NB4 (cell line): ENCODE measurements at regions not wholly inside any gene's neighbourhood (a gene's known extent, or its start where the extent isn't known, plus 50 kb on each side); places are given as distances from the start of the nearest gene placed in this dataset.

Experiments used
- DNase-seq: peaks from one replicate; pipeline ENCODE4 v3.0.0; 2010; ENCODE audit warnings: low read depth
- H3K4me3 ChIP-seq: one replicate; pipeline ENCODE4 v1.5.1; 2011; ENCODE audit warnings: mild to moderate bottlenecking, low read depth, low read length, moderate library complexity
- MYC ChIP-seq: IDR thresholded peaks from 2 replicates; pipeline ENCODE4 v1.6.1; 2011; ENCODE audit warnings: low read depth, low read length
- POLR2A ChIP-seq: IDR thresholded peaks from 2 replicates; pipeline ENCODE4 v1.6.1; 2011; ENCODE audit warnings: mild to moderate bottlenecking; ENCODE audit not compliant: insufficient read length; ENCODE audit errors: extremely low read depth
- TF ChIP-seq, protein P1 (sequence below): IDR thresholded peaks from one replicate; pipeline ENCODE4 v1.5.1; 2012; ENCODE audit warnings: low read depth, low read length
- TF ChIP-seq, protein P2 (sequence below): IDR thresholded peaks from 2 replicates; pipeline ENCODE4 v1.6.1; 2011; ENCODE audit warnings: low read depth, low read length

DNA sequence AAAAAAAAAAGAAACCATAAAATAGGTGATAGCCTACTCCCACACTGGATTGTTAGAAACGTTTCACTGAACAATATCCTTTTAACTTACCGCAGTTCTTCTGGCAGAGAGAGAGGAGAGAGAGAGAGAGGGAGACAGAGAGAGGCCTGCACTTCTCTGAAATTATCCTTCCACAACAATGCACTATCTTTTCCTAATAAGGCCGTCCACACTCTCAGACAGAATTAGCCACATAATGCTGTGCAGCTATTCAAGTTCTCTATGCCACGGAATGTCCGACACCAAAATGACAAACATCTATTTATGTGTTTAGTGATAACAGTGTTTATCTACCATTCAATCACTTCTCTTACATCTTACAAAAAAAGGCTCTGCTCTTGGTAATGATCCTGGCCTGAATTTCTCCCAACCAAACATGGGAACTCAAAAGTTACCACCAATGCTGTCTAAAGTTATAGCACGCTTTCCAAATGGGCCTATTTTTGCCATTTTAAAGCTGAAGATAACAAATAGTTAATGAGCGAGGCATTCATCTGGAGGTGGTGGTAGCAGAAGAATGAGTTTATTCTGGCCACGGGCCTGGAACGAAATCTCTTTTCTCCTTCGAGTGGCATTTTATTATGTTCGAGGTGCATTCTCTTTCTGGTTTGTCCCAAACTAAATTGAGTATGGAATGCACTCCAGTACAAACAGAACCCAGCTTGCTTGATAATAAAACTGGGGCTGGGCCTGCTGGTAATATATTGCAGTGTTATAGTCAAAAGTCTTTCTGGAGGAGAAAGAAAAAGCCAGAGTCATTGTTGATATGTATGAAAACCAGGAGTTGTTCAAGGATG, 160.2 kb upstream of the SVIL start:
- no peak for DNase-seq

DNA sequence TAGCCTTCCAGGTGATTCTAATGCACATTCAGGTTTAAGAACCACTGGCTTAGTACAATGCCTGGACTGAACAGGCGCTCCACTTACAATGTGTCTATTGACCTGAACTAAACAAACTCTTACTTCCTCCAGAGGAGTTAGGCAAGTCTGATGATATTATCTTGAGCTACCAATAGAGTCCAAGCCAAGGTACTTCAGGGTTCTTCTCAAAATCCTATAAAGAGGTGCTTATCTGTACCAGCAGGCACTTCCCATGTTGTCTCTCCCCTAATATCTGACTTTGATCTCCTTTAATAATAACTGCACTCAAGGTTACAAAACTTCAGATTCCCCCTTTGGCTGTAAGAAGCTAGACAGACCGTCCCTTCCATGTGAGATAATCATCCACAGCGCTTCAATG, 157.0 kb upstream of the SVIL start:
- TF ChIP-seq POLR2A (no peak), MYC (no peak)
- TF ChIP-seq, protein P1, sequence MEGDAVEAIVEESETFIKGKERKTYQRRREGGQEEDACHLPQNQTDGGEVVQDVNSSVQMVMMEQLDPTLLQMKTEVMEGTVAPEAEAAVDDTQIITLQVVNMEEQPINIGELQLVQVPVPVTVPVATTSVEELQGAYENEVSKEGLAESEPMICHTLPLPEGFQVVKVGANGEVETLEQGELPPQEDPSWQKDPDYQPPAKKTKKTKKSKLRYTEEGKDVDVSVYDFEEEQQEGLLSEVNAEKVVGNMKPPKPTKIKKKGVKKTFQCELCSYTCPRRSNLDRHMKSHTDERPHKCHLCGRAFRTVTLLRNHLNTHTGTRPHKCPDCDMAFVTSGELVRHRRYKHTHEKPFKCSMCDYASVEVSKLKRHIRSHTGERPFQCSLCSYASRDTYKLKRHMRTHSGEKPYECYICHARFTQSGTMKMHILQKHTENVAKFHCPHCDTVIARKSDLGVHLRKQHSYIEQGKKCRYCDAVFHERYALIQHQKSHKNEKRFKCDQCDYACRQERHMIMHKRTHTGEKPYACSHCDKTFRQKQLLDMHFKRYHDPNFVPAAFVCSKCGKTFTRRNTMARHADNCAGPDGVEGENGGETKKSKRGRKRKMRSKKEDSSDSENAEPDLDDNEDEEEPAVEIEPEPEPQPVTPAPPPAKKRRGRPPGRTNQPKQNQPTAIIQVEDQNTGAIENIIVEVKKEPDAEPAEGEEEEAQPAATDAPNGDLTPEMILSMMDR = no peak
- TF ChIP-seq, protein P2, sequence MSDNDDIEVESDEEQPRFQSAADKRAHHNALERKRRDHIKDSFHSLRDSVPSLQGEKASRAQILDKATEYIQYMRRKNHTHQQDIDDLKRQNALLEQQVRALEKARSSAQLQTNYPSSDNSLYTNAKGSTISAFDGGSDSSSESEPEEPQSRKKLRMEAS = no peak
- no peak overlapping the region for H3K4me3 ChIP-seq
- DNase-seq = no peak

More for the DNA sequence above, 160.2 kb upstream of the SVIL start:
- TF ChIP-seq, protein P2 = no peak
- no peak for TF ChIP-seq POLR2A
- TF ChIP-seq, protein P1 = no peak
- TF ChIP-seq MYC = no peak
- H3K4me3 ChIP-seq = no peak overlapping the region

DNA sequence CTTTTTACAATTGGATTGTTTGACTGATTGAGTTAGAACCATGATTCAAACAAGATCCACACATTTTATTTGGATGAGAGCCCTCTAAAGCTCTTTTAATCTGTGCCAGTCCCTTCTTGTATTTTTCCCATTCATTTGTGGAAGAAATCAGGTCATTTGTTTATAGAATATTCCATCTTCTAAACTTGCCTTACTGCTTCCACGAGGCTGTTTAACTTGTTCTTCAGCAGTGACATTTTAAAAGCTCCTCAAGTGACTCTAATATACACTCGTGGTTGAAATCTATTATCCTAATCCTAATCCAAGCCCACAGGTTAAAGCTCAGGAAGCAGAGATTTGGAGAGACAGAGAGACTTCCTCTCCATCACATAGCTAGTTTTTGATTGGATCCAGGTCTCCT, 155.4 kb upstream of the SVIL start:
- H3K4me3 ChIP-seq = no peak overlapping the region
- no peak for TF ChIP-seq POLR2A
- TF ChIP-seq, protein P1 = no peak
- no peak for TF ChIP-seq MYC
- TF ChIP-seq, protein P2 = no peak
- DNase-seq = no peak

DNA sequence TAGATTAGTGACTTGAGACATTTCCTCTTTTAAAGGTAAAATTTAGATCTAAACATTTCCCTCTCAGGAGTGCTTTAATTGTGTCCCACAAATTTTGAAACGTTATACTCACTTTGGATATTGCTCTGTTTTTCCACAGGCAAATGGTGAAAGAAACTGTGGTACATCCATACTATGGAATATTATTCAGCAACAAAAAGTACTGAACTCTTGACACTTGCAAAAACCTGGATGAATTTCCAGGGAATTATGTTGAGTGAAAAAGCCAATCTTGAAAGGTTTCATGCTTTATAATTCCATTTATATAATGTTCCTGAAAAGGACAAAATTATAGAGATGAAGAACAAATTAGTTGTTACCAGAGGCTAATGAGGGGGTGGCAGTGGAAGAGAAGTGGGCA, 153.3 kb upstream of the SVIL start:
- no peak for DNase-seq
- TF ChIP-seq, protein P1 = no peak
- TF ChIP-seq MYC = no peak
- TF ChIP-seq POLR2A = no peak
- TF ChIP-seq, protein P2 = no peak
- H3K4me3 ChIP-seq = no peak overlapping the region

DNA sequence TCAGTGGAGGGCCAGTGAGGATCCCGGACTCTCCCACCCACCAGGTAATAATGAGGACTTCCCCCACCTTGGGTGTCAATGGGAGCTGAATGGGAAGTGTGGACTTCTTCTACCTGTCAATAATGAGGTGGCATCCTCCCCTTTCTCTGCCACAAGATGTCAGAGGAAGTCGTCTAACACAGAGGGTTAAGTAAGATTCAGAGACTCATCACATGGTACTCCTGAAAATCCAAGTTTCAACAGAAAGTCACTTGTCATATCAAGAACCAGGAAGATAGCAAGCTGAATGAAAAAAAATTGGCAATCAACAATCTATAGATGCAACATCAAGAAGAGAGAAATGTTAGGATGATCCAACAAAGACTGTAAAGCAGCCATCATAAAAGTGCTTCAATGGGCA, 150.9 kb upstream of the SVIL start:
- no peak overlapping the region for H3K4me3 ChIP-seq
- TF ChIP-seq POLR2A (no peak), MYC (no peak)
- TF ChIP-seq, protein P2 = no peak
- TF ChIP-seq, protein P1 = no peak
- DNase-seq = no peak
